Epithelial cell of esophagus (primary cell): ENCODE measurements at regions not wholly inside any gene's neighbourhood (a gene's known extent, or its start where the extent isn't known, plus 50 kb on each side); places are given as distances from the start of the nearest gene placed in this dataset.

Experiments
- DNase-seq: peaks from one replicate; pipeline ENCODE4 v3.0.0; 2010; ENCODE audit warnings: low read depth
- H3K4me3 ChIP-seq: 2 replicates; pipeline ENCODE4 v1.5.1; 2011; ENCODE audit warnings: mild to moderate bottlenecking, low read length, control low read depth
- CTCF ChIP-seq: IDR thresholded peaks from 2 replicates; pipeline ENCODE4 v1.5.1; 2011; ENCODE audit warnings: low read depth, mild to moderate bottlenecking, low read length, control low read depth, inconsistent platforms; ENCODE audit not compliant: insufficient read depth; ENCODE audit errors: missing control alignments

- TF ChIP-seq CTCF, result no peak
- H3K4me3 ChIP-seq, result no peak overlapping the region
- no peak for DNase-seq
Measured at GRCh38 chr11:19567996-19568395, 144.6 kb upstream of the NAV2 start.

GRCh38 chr11:19566583-19567379 lies 145.9 kb upstream of the NAV2 start:
- DNase-seq, result no peak
- no peak for TF ChIP-seq CTCF
- H3K4me3 ChIP-seq, result no peak overlapping the region

- no peak for TF ChIP-seq CTCF
- no peak for DNase-seq
- H3K4me3 ChIP-seq, result no peak overlapping the region
Measured at GRCh38 chr11:19565639-19566038, 147.0 kb upstream of the NAV2 start.

GRCh38 chr11:19562156-19562555 lies 150.5 kb upstream of the NAV2 start:
- no peak for TF ChIP-seq CTCF
- no peak for DNase-seq
- H3K4me3 ChIP-seq, result no peak overlapping the region

GRCh38 chr11:19561011-19561410 lies 151.6 kb upstream of the NAV2 start:
- no peak for TF ChIP-seq CTCF
- no peak overlapping the region for H3K4me3 ChIP-seq
- DNase-seq, result no peak

- H3K4me3 ChIP-seq, result no peak overlapping the region
- no peak for DNase-seq
- TF ChIP-seq CTCF, result no peak
Measured at GRCh38 chr11:19560156-19560555, 152.5 kb upstream of the NAV2 start.

GRCh38 chr11:19559746-19560145 lies 152.9 kb upstream of the NAV2 start:
- no peak for TF ChIP-seq CTCF
- no peak for DNase-seq
- no peak overlapping the region for H3K4me3 ChIP-seq
